GM19099 (cell line): ENCODE measurements at regions not wholly inside any gene's neighbourhood (a gene's known extent, or its start where the extent isn't known, plus 50 kb on each side); places are given as distances from the start of the nearest gene placed in this dataset.

ENCODE experiments used
- POLR2A ChIP-seq: IDR thresholded peaks from 3 replicates; pipeline ENCODE4 v1.6.1; 2011; ENCODE audit warnings: low read depth; ENCODE audit not compliant: insufficient read length; ENCODE audit errors: extremely low read depth

DNA sequence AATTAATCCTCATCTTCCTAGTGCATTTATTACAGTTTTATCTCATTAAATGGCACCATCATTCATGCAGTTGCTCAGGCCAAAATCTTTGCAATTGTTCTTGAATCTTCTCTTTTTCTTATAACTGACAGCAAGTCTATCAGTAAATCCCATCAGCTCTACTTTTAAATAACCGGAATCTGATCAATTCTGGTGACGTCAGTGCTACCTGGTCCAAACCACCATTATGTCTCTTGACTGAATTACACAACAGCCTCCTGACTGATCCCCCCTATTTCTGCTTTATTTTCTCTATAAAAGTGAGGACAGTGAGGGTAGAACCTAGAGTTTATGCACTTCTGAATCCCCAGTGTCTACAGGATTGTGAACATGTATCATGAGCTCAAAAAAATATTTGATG is 787.4 kb downstream of the AACS start:
- no peak for TF ChIP-seq POLR2A

DNA sequence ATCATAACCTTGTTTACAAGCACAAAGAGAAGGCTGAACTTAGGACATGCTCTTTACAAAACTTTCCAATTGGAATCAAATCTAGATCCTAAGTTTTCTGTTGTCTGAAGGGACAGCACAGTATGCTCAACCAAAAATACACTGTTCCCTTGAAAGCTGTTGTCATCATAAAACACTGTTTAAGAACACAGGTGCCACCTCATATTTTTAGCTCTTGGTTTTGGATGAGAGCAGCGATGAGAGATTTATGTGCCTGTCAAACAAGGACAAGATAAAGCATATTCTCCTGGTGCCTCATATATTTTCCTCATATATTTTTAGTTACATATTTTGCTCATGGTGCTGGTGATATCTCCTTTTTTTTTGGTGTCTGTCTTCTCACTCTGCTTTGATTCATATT is 788.4 kb downstream of the AACS start:
- no peak for TF ChIP-seq POLR2A

DNA sequence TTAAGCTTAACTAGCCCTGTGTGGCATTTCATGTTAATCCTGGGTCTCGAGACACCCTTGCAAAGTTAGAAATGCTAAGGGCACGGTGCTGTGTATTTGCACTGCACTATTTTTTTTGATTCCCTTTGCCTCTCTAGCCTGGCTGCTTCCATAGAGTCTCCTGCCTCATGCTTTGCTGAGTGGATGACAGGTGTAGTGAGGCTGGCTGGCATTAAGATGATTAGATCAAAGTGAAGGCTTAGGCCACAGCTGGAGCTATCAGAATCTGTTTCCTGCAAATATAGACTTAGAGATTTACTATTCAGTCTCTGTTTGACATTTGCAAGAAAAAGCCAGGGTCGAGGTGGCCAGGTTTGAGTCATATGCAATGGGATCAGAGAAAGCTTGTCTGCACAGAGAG is 791.1 kb downstream of the AACS start:
- no peak for TF ChIP-seq POLR2A

DNA sequence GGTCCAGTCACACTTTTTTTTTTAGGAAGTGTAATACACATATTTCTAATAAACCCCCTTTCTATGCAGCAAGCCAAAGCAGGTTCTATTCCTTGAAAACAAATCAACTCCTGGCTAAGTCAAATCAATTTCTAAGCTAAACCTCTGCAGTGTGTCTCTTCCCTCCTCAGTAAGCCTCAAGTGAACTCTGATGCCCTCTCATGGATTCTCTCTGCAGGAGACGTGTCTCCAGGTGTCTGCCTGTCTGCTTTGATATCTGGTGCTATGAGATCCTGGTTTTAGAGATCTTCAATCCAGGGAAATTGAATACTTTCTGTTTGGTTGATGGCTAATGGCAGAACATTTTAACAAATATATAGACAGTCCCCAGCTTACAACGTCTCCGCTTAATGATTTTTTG is 791.7 kb downstream of the AACS start:
- TF ChIP-seq POLR2A: no peak

DNA sequence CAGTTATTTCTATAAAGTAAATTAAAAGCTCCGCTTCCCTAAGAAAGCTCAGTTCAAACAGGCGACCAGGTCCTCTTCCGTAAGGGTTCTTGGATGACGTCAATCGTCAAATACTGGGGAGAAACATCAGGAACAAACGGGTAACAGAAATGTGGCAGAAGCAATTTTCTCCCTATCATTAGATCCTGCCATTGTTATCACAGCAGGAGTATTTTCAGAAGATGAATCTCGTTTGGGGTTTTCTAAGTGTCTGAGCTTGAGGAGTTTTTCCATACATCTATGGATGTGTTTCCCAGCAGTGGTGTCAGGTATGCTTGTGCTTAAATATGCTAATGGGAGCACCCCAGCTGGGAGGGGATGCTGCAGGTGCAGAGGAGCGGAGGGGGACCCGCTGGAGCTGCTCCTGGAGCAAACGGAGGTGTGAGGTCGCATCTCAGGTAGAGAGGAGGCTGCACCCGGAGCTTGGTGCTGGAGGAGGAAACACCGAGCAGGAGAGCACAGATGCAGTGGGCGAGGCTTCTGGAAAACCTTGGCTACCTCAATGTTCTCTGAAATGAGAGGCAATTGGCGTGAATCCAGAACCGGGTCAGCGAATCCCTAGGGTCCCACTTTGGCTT is 795.5 kb downstream of the AACS start:
- TF ChIP-seq POLR2A: no peak

DNA sequence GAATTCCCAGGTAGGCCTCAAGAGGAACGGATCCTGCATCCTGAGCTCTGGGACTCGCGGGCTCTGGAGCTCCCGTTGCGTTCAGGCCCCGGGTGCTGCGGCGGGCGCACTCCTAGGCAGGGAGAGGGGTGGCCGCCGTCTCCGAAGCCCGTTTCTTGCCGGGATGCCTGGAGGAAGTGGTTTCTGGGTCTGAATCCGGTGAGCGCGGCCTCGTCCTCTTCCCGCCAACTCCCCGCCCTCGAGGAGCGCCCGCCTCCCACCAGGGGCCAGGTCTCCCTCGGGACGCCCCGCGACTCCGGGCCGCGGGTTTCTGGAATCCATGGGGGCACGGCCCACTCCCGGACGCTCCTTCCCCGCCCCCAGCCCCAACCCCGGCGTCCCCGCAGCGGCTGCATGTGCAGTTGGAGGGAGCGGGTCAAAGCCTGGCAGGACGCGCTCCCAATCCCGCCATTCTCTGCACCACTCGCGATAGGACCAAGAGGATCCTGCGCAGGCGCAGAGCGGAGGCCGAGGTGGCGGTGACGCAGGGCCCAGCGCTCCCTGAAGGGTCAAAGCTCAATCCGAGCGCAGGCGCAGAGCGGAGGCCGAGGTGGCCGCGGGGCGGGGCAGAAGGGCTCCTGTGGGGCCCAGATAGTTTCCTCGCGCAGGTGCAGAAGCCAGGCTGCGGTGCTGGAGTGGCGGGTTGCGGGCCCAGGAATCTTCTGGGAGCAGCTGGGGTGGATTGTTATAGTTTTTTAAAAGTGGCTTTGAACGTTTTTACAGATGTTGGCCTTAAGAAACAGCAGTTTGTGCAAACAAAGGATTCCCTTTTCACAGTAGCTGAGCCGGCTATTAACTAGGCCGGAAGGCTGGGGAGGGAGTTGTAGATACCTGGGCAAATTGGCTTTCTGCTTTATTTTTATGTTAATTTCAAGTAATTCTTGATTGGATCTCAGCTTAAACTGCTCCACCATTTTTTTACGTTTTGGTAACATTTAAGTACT is 796.4 kb downstream of the AACS start:
- TF ChIP-seq POLR2A: no peak

DNA sequence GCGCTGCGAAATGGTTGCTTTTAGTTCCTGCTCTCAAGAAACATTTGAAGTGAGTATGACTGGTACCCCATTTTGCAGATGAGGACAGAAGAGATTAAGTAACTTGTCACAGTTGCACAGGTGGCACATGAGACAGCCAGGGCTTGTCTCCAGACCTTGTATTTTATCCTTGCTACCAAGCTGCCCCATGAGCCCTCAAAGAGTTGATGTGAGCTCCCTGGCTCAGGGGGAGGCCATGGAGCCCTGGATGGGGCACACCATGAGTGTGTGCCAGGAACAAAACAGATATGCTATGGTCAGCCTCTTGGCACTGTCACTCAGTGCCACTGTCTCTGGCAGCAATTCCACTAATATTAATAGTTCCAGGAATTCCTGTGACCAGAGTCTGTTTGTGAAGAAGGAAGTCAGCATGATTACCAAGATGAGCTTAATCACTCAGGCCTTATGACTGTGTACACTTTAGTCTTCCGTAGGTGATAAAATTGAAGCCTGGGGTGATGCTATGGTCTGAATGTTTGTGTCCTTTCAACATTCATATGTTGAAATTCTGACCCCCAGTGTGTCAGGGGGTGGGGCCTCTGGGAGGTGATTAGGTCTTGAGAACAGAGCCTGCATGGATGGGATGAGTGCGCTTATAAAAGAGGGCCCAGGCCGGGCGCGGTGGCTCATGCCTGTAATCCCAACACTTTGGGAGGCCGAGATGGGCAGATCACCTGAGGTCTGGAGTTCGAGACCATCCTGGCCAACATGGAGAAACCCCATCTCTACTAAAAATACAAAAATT is 806.8 kb downstream of the AACS start:
- TF ChIP-seq POLR2A: no peak

DNA sequence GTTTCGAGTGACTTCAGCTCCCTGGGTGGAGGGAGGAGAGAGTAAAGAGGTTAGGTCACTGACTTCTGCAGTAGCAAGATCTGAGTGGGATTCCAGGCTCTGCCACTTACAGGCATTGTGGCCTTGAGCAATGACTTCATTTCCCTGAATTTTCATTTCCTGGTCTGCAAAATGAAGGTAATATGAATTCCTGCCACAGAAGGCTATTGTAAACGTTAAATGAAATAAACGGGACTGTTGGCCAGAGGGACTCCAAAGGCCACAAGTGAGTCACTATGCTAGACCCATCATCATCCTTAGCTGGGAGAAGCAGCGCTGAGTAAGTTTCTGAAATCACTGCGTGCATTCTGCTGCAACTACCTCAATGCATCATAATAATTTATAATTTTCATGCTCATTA is 807.8 kb downstream of the AACS start:
- TF ChIP-seq POLR2A: no peak

DNA sequence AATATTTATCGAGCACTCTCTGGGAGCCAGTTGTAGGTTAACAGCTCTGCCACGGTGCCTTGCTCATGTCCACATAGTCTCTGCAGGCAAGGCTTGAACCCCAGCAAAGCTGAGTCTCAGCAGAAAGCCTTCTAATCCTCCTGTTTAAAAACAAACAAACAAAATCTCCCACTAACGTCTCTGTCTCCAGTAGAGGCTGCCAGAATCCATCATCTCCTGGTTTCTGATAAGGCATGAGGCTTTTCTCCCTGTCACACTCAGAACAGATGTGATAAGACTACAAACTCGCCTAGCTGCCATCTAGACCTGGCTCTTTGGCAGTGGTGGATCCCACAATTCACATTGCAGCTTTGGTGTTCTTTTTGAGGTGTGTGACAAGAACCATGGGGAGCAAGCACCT is 813.2 kb downstream of the AACS start:
- TF ChIP-seq POLR2A: no peak

DNA sequence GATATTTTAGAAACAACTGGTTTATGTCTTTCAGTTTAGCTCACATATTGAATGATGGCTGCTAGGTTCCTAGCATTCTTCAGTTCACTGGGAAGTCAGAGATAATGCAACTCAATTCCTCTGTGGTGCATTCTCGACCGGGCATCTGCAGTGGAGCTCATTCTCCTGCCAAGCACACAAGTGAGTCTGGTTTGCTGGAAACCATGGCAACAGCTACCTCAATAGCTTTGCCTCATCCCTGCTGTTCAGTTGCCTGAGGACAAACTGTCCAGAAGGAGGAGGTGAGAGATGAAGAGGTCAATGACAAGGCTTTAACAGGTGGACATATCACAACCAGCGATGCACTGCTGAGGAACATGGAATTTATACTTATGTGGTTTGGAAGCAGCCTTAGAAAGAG is 816.9 kb downstream of the AACS start:
- TF ChIP-seq POLR2A: no peak

DNA sequence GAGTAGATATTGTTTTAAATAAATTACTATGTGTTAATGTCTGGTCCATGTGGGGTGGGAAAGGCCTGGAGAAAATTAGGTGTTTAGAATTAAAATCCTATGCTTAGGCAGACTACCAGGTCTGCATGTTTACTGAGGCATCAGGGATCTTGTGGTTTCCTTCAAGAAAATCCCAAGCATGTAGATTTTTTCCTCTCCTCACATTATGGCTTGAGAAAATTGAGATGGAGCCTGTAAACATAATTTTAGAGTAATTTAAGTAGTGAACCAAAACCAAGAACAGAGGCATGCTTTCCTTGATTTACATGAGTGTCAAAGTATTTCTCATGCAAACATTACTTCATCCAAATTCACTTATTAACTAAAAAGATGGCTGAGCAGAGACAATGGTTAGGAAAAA is 823.7 kb downstream of the AACS start:
- TF ChIP-seq POLR2A: no peak

DNA sequence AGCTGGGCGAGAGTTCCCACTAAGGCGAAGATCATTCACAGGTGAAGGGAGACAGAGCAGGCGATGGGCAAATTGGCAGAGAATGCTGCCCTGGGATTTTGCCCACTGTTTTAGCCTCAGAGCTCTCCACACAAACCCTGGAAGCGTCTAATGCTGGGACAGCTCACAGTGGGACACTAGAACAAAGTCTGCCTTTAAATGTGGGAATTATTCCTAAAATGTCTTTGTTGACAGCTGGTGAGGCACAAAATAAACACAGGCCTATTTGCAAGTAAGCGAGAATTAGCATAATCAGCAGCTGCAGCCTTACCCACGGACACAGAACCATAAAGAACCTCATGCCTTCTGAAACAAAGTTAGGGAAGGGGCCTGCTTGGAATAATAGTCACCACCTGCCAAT is 824.5 kb downstream of the AACS start:
- TF ChIP-seq POLR2A: no peak

DNA sequence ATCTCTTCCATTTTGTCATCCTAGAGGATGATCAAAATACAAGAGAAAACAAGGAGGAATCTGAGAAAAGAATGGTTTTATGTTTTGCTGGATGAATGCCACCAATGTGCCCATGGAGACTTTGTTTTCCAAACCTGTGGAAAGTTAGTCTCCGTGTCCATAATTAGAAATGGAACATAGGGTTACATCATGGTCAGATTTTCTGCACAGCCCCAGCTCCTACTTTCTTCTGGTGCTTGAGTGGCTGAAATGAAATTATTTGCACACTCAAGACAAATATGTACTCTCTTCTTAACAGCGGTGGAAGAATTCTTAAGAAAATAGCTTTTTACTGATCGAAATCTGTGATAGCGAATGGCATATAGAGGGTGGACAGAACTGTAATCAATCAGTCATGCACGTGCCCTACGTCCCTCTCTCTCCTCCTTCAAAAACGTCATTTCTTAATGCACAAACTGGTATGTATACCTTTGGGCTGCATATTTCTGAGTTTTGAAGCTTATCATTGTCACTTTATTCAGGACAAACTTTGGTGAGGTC is 825.2 kb downstream of the AACS start:
- no peak for TF ChIP-seq POLR2A

DNA sequence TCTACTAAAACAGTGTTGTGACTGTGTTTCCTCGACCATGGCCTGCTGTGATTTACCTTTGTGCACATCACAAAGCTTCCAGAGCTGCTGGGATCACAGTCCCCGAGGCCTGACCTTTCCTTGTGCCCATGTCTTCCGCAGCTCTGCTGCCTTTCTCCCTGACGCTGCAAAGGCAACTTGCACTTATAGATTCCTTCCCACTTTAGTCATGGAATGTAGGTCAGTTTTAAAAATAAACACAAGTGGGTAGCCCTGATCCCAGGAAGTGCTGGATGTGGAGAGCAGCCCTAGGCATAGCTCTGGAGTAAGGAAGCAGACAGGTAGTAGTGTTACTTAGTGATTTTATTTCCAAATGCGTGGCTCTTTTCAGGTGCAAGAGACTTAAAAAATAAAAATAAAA is 825.7 kb downstream of the AACS start:
- no peak for TF ChIP-seq POLR2A

DNA sequence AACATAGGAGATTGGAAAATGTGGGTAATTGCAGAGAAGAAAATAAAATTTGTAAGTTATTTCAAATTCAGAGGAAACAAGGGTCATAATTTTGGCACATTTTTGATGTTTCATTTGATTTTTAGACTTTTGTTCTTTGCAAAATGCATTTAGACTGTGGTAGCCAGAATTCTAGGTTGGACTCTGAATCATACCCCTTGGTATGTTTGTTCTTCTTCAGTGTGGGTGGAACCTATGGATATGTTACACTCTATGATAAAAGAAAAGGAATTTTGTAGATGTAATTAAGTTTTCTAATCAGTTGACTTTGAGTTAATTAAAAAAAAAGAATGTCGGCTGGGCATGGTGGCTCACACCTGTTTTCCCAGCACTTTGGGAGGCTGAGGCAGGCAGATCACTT is 827.0 kb downstream of the AACS start:
- no peak for TF ChIP-seq POLR2A
